MM.1S (cell line): ENCODE measurements at regions not wholly inside any gene's neighbourhood (a gene's known extent, or its start where the extent isn't known, plus 50 kb on each side); places are given as distances from the start of the nearest gene placed in this dataset.

ENCODE experiments used
- DNase-seq: peaks from one replicate; pipeline ENCODE4 v3.0.0-alpha.2; 2015
- H2AFZ ChIP-seq: fragments of 300-600 bp; sonication (generic); 2 replicates; pipeline ENCODE4 v1.6.0; 2016; ENCODE audit warnings: antibody characterized with exemption, low read length
- H3F3A ChIP-seq: fragments of 300-600 bp; sonication (generic); 2 replicates; pipeline ENCODE4 v1.6.1; 2016; ENCODE audit warnings: mild to moderate bottlenecking, antibody characterized with exemption, low read length, moderate library complexity, mixed read lengths; ENCODE audit not compliant: insufficient read depth
- H3K27ac ChIP-seq: fragments of 300-600 bp; sonication (generic); 2 replicates; pipeline ENCODE4 v1.5.1; 2016; ENCODE audit warnings: mild to moderate bottlenecking, low read length
- H3K27me3 ChIP-seq: fragments of 300-600 bp; sonication (generic); replicated peaks from 2 replicates; pipeline ENCODE4 v1.6.0; 2016; ENCODE audit warnings: low read length; ENCODE audit not compliant: insufficient read depth
- H3K36me3 ChIP-seq: fragments of 300-600 bp; sonication (generic); replicated peaks from 2 replicates; pipeline ENCODE4 v1.6.1; 2016; ENCODE audit warnings: mild to moderate bottlenecking, low read length, mixed read lengths; ENCODE audit not compliant: insufficient read depth
- H3K4me1 ChIP-seq: fragments of 300-600 bp; sonication (generic); 2 replicates; pipeline ENCODE4 v1.6.1; 2016; ENCODE audit warnings: low read length, mixed read lengths
- H3K4me2 ChIP-seq: fragments of 300-600 bp; sonication (generic); 2 replicates; pipeline ENCODE4 v1.6.0; 2016; ENCODE audit warnings: low read depth, low read length
- H3K4me3 ChIP-seq: fragments of 300-600 bp; sonication (generic); 2 replicates; pipeline ENCODE4 v1.5.1; 2016; ENCODE audit warnings: low read length, mixed read lengths
- H3K79me2 ChIP-seq: fragments of 300-600 bp; sonication (generic); 2 replicates; pipeline ENCODE4 v1.6.1; 2016; ENCODE audit warnings: mixed run types, low read length, mixed read lengths
- H3K9ac ChIP-seq: fragments of 300-600 bp; sonication (generic); 2 replicates; pipeline ENCODE4 v1.6.1; 2016; ENCODE audit warnings: low read length, mixed read lengths
- H3K9me2 ChIP-seq: fragments of 300-600 bp; sonication (generic); replicated peaks from 2 replicates; pipeline ENCODE4 v1.6.1; 2016; ENCODE audit warnings: mild to moderate bottlenecking, low read length, mixed read lengths; ENCODE audit not compliant: insufficient read depth
- H3K9me3 ChIP-seq: fragments of 300-600 bp; sonication (generic); replicated peaks from 2 replicates; pipeline ENCODE4 v1.6.1; 2016; ENCODE audit warnings: mild to moderate bottlenecking, low read length, mixed read lengths; ENCODE audit not compliant: insufficient read depth
- H4K20me1 ChIP-seq: fragments of 300-600 bp; sonication (generic); 2 replicates; pipeline ENCODE4 v1.6.1; 2016; ENCODE audit warnings: mild to moderate bottlenecking, low read length, moderate library complexity, mixed read lengths; ENCODE audit not compliant: insufficient read depth
- CTCF ChIP-seq: fragments of 300-600 bp; sonication (generic); IDR thresholded peaks from 2 replicates; pipeline ENCODE4 v1.5.1; 2016; ENCODE audit warnings: antibody characterized with exemption, low read length, mixed read lengths
- EZH2 ChIP-seq: fragments of 300-600 bp; sonication (generic); optimal IDR thresholded peaks from 2 replicates; pipeline ENCODE3; 2017; ENCODE audit warnings: low read depth, mild to moderate bottlenecking, antibody characterized with exemption, low read length, mixed read lengths
- EZH2phosphoT487 ChIP-seq: fragments of 300-600 bp; sonication (generic); IDR thresholded peaks from 2 replicates; pipeline ENCODE4 v1.6.1; 2018; ENCODE audit warnings: antibody characterized with exemption, low read length

GRCh38 chr1:29690156-29690555, 453.8 kb downstream of the PTPRU start:
- Histone ChIP-seq H3K9ac (no peak overlapping the region), H3K27me3 (peaks cover 84% of the 10 kb centered on the region), H3K4me1 (no peaks in the 10 kb centered on the region), H3K27ac (no peak overlapping the region), H2AFZ (no peak overlapping the region), H3K4me3 (no peak overlapping the region), H4K20me1 (no peaks in the 10 kb centered on the region), H3K9me2 (no peaks in the 10 kb centered on the region), H3K79me2 (no peaks in the 10 kb centered on the region), H3F3A (no peaks in the 10 kb centered on the region), H3K9me3 (no peaks in the 10 kb centered on the region), H3K36me3 (no peaks in the 10 kb centered on the region), H3K4me2 (no peak overlapping the region)
- TF ChIP-seq EZH2 = no peak
- no peak for TF ChIP-seq EZH2phosphoT487
- no peak for TF ChIP-seq CTCF
- no peak for DNase-seq

GRCh38 chr1:29689372-29690030, 453.2 kb downstream of the PTPRU start:
- H3K9me3 ChIP-seq = no peaks in the 10 kb centered on the region
- no peaks in the 10 kb centered on the region for H3K36me3 ChIP-seq
- no peak overlapping the region for H2AFZ ChIP-seq
- H3K9ac ChIP-seq = no peak overlapping the region
- H4K20me1 ChIP-seq = no peaks in the 10 kb centered on the region
- H3K4me2 ChIP-seq = no peak overlapping the region
- no peak overlapping the region for H3K4me3 ChIP-seq
- no peak for DNase-seq
- H3K27me3 ChIP-seq = peaks cover 85% of the 10 kb centered on the region
- H3K27ac ChIP-seq = no peak overlapping the region
- no peaks in the 10 kb centered on the region for H3K4me1 ChIP-seq
- H3K9me2 ChIP-seq = no peaks in the 10 kb centered on the region
- no peaks in the 10 kb centered on the region for H3F3A ChIP-seq
- H3K79me2 ChIP-seq = no peaks in the 10 kb centered on the region
- TF ChIP-seq CTCF (no peak), EZH2phosphoT487 (no peak)

GRCh38 chr1:29688471-29689365, 452.4 kb downstream of the PTPRU start:
- Histone ChIP-seq H3K27ac (no peak overlapping the region), H3K9ac (no peak overlapping the region), H3K9me2 (no peaks in the 10 kb centered on the region), H3K36me3 (no peaks in the 10 kb centered on the region), H3K27me3 (peaks cover 87% of the 10 kb centered on the region), H3F3A (no peaks in the 10 kb centered on the region), H3K79me2 (no peaks in the 10 kb centered on the region), H3K4me1 (no peaks in the 10 kb centered on the region), H3K4me3 (no peak overlapping the region), H3K4me2 (no peak overlapping the region), H4K20me1 (no peaks in the 10 kb centered on the region), H3K9me3 (no peaks in the 10 kb centered on the region), H2AFZ (no peak overlapping the region)
- TF ChIP-seq CTCF = no peak
- TF ChIP-seq EZH2 = no peak
- no peak for TF ChIP-seq EZH2phosphoT487
- no peak for DNase-seq
